Brain microvascular endothelial cell (primary cell): ENCODE measurements at regions not wholly inside any gene's neighbourhood (a gene's known extent, or its start where the extent isn't known, plus 50 kb on each side); places are given as distances from the start of the nearest gene placed in this dataset.

Experiments used
- DNase-seq: peaks from one replicate; pipeline ENCODE4 v3.0.0-alpha.2; 2020
- H3K27ac ChIP-seq: fragments of 250-450 bp; sonication (Bioruptor Pico); 2 replicates; pipeline ENCODE4 v1.5.1; 2020; ENCODE audit warnings: mild to moderate bottlenecking, moderate library complexity
- H3K27me3 ChIP-seq: fragments of 250-450 bp; sonication (Bioruptor Pico); replicated peaks from 2 replicates; pipeline ENCODE4 v1.5.1; 2020; ENCODE audit warnings: mild to moderate bottlenecking
- H3K36me3 ChIP-seq: fragments of 250-450 bp; sonication (Bioruptor Pico); replicated peaks from 2 replicates; pipeline ENCODE4 v1.5.1; 2020; ENCODE audit warnings: mild to moderate bottlenecking
- H3K4me3 ChIP-seq: 2 replicates; pipeline ENCODE4 v1.5.1; 2011; ENCODE audit warnings: low read depth, mild to moderate bottlenecking, control low read depth, low read length, moderate library complexity
- in situ Hi-C: cut with HindIII; loops from 2 replicates; pipeline ENCODE4 v1.10.0; 2017; ENCODE audit warnings: low sequenced_read_pairs, low pct_ligation_motif_present
- TF ChIP-seq, protein P1 (sequence below): IDR thresholded peaks from 2 replicates; pipeline ENCODE4 v1.5.1; 2011; ENCODE audit warnings: low read depth, mild to moderate bottlenecking, moderate library complexity, low read length, control low read depth, inconsistent platforms; ENCODE audit errors: missing control alignments

DNA sequence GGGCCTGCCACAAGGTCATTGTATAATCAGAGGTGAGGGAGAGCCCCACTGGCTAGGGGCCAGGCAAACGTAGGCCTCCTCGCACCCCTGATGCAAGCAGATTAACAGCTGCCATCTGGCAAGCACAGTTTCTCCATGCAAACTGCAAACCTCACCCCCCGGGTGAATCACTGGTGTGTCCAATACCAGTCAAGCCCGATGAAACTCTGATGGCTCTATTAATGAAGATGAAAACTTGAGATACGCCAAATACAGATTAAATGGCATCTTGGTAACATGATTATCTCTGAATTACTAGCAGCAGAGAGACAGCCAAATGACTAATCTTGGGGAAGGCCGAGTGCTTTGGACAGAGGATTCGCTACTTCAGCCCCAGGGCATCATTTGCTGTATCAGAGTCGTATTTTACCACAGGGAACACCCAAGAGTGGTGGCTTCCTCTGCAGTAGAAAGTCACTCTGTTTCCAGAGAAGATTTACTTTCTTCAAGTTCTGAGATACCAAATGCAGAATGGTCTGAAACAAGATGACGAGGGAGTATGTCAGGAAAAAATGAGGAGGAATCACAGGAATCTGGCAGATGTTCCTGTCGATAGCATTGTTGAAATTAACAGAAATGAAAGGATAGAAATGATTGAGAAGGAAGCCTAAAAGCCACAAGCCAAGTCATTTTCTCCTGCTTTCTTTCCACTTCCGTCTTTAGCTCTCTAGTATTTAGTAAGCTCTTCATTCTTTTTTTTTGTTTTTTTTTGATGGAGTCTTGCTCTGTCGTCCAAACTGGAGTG lies 96.2 kb upstream of the NR2F2 start:
- in situ Hi-C loops = no loop called here
- Histone ChIP-seq H3K27me3 (no peaks in the 10 kb centered on the region), H3K4me3 (no peak overlapping the region), H3K27ac (no peak overlapping the region), H3K36me3 (no peaks in the 10 kb centered on the region)
- DNase-seq = no peak
- TF ChIP-seq, protein P1, sequence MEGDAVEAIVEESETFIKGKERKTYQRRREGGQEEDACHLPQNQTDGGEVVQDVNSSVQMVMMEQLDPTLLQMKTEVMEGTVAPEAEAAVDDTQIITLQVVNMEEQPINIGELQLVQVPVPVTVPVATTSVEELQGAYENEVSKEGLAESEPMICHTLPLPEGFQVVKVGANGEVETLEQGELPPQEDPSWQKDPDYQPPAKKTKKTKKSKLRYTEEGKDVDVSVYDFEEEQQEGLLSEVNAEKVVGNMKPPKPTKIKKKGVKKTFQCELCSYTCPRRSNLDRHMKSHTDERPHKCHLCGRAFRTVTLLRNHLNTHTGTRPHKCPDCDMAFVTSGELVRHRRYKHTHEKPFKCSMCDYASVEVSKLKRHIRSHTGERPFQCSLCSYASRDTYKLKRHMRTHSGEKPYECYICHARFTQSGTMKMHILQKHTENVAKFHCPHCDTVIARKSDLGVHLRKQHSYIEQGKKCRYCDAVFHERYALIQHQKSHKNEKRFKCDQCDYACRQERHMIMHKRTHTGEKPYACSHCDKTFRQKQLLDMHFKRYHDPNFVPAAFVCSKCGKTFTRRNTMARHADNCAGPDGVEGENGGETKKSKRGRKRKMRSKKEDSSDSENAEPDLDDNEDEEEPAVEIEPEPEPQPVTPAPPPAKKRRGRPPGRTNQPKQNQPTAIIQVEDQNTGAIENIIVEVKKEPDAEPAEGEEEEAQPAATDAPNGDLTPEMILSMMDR = no peak

DNA sequence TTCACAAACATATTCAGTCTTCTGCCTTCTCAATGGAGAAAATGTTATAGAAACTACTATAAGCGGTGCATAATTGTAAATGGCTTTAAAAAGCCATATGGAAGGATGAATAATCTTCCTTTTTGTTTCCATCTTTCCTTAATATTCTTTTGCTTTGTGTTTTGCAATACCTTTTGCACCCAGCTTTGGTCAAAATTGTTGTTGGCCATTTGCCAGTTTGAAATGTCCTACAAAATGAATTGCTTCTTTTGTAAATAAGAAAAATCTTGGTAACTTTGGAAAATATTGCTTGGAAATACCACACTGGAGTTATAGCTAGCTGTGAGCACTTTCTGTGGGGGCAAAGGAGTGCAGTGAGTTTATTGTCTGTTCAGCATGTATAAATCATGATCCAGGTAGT lies 93.5 kb upstream of the NR2F2 start:
- TF ChIP-seq, protein P1 = no peak
- in situ Hi-C loops = no loop called here
- no peaks in the 10 kb centered on the region for H3K36me3 ChIP-seq

DNA sequence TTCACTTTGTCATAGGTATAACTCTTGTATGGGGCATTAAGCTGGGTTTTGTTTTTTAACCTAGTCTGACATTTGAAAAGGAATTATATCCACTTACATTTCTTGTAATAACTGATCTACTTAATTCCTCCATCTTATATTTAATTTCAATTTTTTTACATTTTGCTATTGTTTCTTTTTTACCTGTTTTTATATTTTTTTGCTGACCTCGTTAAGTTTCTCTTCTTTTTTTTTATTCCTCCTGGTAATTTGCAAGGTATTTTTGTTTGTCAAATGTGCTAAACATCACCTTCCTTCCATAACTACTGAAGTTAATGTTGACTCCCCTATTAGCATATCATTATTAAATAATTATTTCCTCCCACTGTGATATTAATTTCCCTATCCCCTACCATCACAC lies 87.7 kb upstream of the NR2F2 start:
- Histone ChIP-seq H3K4me3 (no peak overlapping the region), H3K36me3 (no peaks in the 10 kb centered on the region), H3K27me3 (no peaks in the 10 kb centered on the region), H3K27ac (no peak overlapping the region)
- no peak for DNase-seq
- TF ChIP-seq, protein P1 = no peak
- in situ Hi-C loops = no loop called here

More for the DNA sequence above, 93.5 kb upstream of the NR2F2 start:
- no peak overlapping the region for H3K27ac ChIP-seq
- no peak for DNase-seq
- no peaks in the 10 kb centered on the region for H3K27me3 ChIP-seq
- no peak overlapping the region for H3K4me3 ChIP-seq

DNA sequence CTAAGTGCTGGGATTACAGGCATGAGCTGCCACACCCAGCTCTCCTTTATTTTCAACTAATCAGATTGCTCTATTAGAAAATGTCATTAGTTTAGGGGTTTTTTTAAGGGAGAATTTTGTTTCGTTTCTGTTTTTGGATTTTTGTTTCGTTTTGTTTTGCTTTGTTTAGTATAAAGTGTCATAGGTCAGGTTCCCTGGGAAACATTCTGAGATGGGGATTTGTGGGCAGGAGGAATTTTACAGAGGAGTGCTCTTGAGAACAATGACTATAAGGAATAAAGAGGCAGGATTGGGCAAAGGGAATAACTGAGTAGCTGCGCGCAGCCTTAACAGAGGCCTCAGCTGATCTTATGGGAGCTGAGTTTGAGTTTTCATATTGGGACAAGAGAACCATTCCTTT lies 86.8 kb upstream of the NR2F2 start:
- Histone ChIP-seq H3K36me3 (no peaks in the 10 kb centered on the region), H3K27ac (no peak overlapping the region), H3K4me3 (no peak overlapping the region), H3K27me3 (no peaks in the 10 kb centered on the region)
- in situ Hi-C loops = no loop called here
- DNase-seq = no peak
- TF ChIP-seq, protein P1 = no peak

DNA sequence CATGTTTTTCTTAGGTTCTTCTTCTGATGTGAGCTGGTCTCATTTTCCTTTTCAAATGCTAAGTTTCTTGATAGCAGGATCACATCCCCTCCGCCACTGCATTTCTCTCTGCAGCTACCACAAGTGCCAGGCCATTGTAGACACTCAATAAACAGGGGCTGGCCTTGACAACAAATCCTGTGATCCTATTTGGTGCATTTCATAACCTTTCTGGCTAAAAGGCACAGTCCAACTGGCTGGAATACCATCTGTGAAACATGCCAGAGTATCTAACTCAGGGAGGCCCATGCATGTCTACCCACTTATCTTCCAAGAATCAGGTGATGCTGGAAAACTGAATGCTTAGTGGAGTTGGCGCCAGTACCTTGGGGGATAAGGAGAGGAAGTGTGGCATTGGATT lies 85.2 kb upstream of the NR2F2 start:
- Histone ChIP-seq H3K27ac (no peak overlapping the region), H3K27me3 (no peaks in the 10 kb centered on the region), H3K36me3 (no peaks in the 10 kb centered on the region), H3K4me3 (no peak overlapping the region)
- TF ChIP-seq, protein P1 = no peak
- no peak for DNase-seq
- in situ Hi-C loops = no loop called here

DNA sequence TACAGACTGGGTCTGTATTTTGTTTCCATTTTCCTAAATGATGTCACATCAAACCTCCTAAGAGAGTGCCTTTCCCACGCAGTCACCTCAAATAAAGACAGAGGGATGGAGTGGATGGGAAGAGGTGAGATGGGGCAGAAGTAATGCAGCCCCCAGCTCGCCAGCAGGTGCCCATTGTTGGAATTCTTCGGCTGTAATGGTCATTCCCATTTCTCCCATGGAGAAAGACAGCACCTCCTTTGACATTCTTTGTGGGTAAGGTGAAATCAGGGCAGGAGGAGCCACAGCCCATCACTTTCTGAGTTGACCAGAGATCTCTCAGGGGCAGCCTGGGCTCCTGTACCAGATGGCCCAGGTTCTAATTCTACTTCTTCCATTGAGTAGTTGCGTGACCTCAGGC lies 84.4 kb upstream of the NR2F2 start:
- no peak overlapping the region for H3K4me3 ChIP-seq
- in situ Hi-C loops = no loop called here
- TF ChIP-seq, protein P1 = no peak
- H3K27ac ChIP-seq = no peak overlapping the region
- no peaks in the 10 kb centered on the region for H3K36me3 ChIP-seq
- no peak for DNase-seq
- no peaks in the 10 kb centered on the region for H3K27me3 ChIP-seq
